B cell (primary cell): ENCODE measurements at regions not wholly inside any gene's neighbourhood (a gene's known extent, or its start where the extent isn't known, plus 50 kb on each side); places are given as distances from the start of the nearest gene placed in this dataset.

Experiments used
- ATAC-seq: fragments of 200-7000 bp; cut with Tn5 transposase; one replicate; pipeline ENCODE4 v1.10.0; 2021; ENCODE audit warnings: low read depth, mild to moderate bottlenecking, moderate number of reproducible peaks, moderate library complexity
- CTCF ChIA-PET: fragments of 350-600 bp; sonication (Branson Sonifier 250); formaldehyde crosslinking; loops from one replicate; lab custom pipeline; 2021; ENCODE audit warnings: antibody characterized with exemption, inconsistent platforms; lab: Charles Lee
- POLR2A ChIA-PET: fragments of 350-600 bp; sonication (Branson Sonifier 250); formaldehyde crosslinking; loops from one replicate; lab custom pipeline; 2021; ENCODE audit warnings: antibody characterized with exemption; lab: Charles Lee
- DNase-seq: peaks from one replicate; pipeline ENCODE4 v3.0.0; 2013
- H2AFZ ChIP-seq: 2 replicates; pipeline ENCODE4 v1.6.1; 2012; ENCODE audit warnings: mild to moderate bottlenecking, low read depth, low read length; ENCODE audit not compliant: insufficient read depth, poor library complexity, severe bottlenecking
- H3K27ac ChIP-seq, 2 donors: 1 replicate in 1 of 2; 2 replicates in 1 of 2; pipeline ENCODE4 v1.5.1; 2012 to 2013; ENCODE audit warnings: low read length in 2 of 2, mild to moderate bottlenecking in 2 of 2, moderate library complexity in 1 of 2
- H3K27me3 ChIP-seq, 4 experiments: fragments of 200-600 bp in 1 of 4; sonication (generic) in 1 of 4; replicated peaks in 1 of 4; 1 replicate in 2 of 4; 2 replicates in 2 of 4; pipeline versions ENCODE4 v1.6.1 to v1.7.0; 2013 to 2016; ENCODE audit warnings: low read length in 3 of 4, mild to moderate bottlenecking in 2 of 4, mixed read lengths in 1 of 4, moderate library complexity in 1 of 4; ENCODE audit not compliant: insufficient read depth in 4 of 4, control insufficient read depth in 3 of 4; ENCODE audit errors: control extremely low read depth in 1 of 4
- H3K36me3 ChIP-seq, 2 experiments: replicated peaks in 1 of 2; 1 replicate in 1 of 2; 2 replicates in 1 of 2; pipeline versions ENCODE4 v1.6.1 to v1.7.1; 2013; ENCODE audit warnings: low read length in 1 of 2; ENCODE audit not compliant: insufficient read depth in 2 of 2, control insufficient read depth in 1 of 2; ENCODE audit errors: control extremely low read depth in 1 of 2, extremely low read depth in 1 of 2
- H3K4me1 ChIP-seq, 2 donors: fragments of 200-600 bp in 1 of 2; sonication (generic) in 1 of 2; 1 replicate in 1 of 2; 2 replicates in 1 of 2; pipeline versions ENCODE4 v1.5.1 to v1.6.1; 2013 to 2017; ENCODE audit warnings: low read length in 2 of 2; ENCODE audit not compliant: control insufficient read depth in 2 of 2, insufficient read depth in 2 of 2
- H3K4me2 ChIP-seq: replicated peaks from 2 replicates; pipeline ENCODE3; 2012; ENCODE audit warnings: mild to moderate bottlenecking, low read depth, low read length; ENCODE audit not compliant: poor library complexity, severe bottlenecking
- H3K4me3 ChIP-seq, 5 experiments: fragments of 200-600 bp in 1 of 5; sonication (generic) in 1 of 5; 1 replicate in 3 of 5; 2 replicates in 2 of 5; pipeline versions ENCODE4 v1.5.1 to v1.7.0; 2011 to 2016; ENCODE audit warnings: low read length in 4 of 5, mild to moderate bottlenecking in 4 of 5, low read depth in 2 of 5, control low read depth in 1 of 5, moderate library complexity in 1 of 5; ENCODE audit not compliant: insufficient read depth in 1 of 5; ENCODE audit errors: control extremely low read depth in 1 of 5, extremely low read depth in 1 of 5
- H3K79me2 ChIP-seq: fragments of 200-600 bp; sonication (generic); one replicate; pipeline ENCODE4 v1.6.0; 2016; ENCODE audit warnings: low read length; ENCODE audit not compliant: control insufficient read depth, insufficient read depth
- H3K9ac ChIP-seq: fragments of 200-600 bp; sonication (generic); 2 replicates; pipeline ENCODE4 v1.6.1; 2017; ENCODE audit warnings: mild to moderate bottlenecking, low read length, moderate library complexity
- H3K9me3 ChIP-seq, 3 donors: one replicate each; pipeline versions ENCODE4 v1.6.1 to v1.7.1; 2013; ENCODE audit warnings: low read length in 2 of 3; ENCODE audit not compliant: control insufficient read depth in 2 of 3, insufficient read depth in 1 of 3; ENCODE audit errors: control extremely low read depth in 1 of 3
- H4K20me1 ChIP-seq: 2 replicates; pipeline ENCODE4 v1.6.0; 2012; ENCODE audit warnings: mild to moderate bottlenecking, low read length; ENCODE audit not compliant: insufficient read depth, control insufficient read depth, poor library complexity, severe bottlenecking
- H3K27ac Mint-ChIP-seq: one replicate; pipeline ENCODE4 v1.8.0; 2021; ENCODE audit warnings: mixed read lengths
- H3K27me3 Mint-ChIP-seq: one replicate; pipeline ENCODE4 v1.8.0; 2021; ENCODE audit warnings: mixed read lengths
- H3K4me1 Mint-ChIP-seq: one replicate; pipeline ENCODE4 v1.8.0; 2021; ENCODE audit warnings: mixed read lengths
- H3K4me3 Mint-ChIP-seq: one replicate; pipeline ENCODE4 v1.8.0; 2021; ENCODE audit warnings: mixed read lengths
- H3K9me3 Mint-ChIP-seq: one replicate; pipeline ENCODE4 v1.8.0; 2022; ENCODE audit warnings: mixed read lengths; ENCODE audit not compliant: insufficient read depth
- CTCF ChIP-seq: fragments of 200-600 bp; IDR thresholded peaks from one replicate; pipeline ENCODE4 v1.8.0; 2022; ENCODE audit warnings: antibody characterized with exemption, mild to moderate bottlenecking
- EZH2 ChIP-seq: IDR thresholded peaks from 2 replicates; pipeline ENCODE4 v1.6.1; 2012; ENCODE audit warnings: borderline replicate concordance, low read depth, mild to moderate bottlenecking, moderate library complexity, low read length; ENCODE audit not compliant: insufficient read depth, poor library complexity, severe bottlenecking
- WGBS: methylation state at CpG from one replicate; pipeline ENCODE4 v1.1.5; 2013; ENCODE audit warnings: missing lambda C conversion rate; ENCODE audit not compliant: insufficient coverage; 5-methylcytosine and 5-hydroxymethylcytosine counted together
- intact Hi-C: fragments of 100-400 bp; cut with micrococcal nuclease; formaldehyde crosslinking; loops from one replicate; pipeline ENCODE4 v1.10.0; 2022

DNA sequence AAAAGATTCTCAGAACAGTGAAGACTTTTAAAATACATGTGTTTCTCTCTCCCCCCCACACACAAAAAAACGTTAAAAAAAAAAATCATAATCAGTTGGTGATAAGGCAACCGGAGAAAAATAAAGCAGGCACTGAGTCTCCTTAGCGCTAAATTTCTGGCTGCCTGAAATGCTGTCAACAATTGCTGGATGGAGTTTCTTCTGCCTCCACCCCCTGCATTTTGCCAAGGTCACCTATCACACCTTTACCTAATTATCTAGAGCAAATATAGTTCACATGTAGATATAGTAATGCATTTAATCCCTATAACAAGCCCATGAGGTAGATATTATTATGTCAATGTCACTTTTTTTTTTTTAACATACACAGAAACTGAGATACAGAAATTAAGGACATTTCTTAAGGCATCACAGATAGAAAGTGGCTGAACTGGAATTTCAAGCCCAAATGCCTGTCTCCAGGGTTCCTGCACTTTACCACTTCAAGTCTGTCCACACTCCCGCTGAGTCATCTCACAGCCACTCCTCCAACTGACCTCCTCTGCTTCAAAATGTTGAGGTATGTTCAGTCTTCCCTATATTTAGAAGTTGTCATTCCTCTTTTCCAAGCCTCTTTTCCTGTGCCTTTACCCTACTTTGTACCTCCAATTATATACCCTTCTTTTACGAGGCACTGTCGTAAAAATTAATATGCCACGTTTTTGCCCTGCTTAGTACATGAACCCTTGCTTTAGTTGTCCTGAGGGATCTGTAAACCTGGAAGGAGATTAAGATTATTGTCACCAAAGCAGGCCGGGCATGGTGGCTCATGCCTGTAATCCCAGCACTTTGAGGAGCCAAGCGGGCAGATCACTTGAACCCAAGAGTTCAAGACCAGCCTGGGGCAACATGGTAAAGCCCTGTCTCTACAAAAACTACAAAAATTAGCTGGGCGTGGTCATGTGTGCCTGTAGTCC lies 72.8 kb upstream of the MPP7 start:
- Histone ChIP-seq H2AFZ (no peak overlapping the region), H3K36me3 (no peaks in the 10 kb centered on the region), H3K9ac (no peak overlapping the region), H3K79me2 (no peaks in the 10 kb centered on the region), H4K20me1 (no peaks in the 10 kb centered on the region), H3K9me3 (no peaks in the 10 kb centered on the region), H3K4me2 (no peak overlapping the region), H3K4me1 (no peaks in the 10 kb centered on the region), H3K27me3 (no peaks in the 10 kb centered on the region), H3K27ac (no peak overlapping the region), H3K4me3 (no peak overlapping the region)
- intact Hi-C loops: no loop called here
- Mint-ChIP-seq H3K4me3 (no peak overlapping the region), H3K9me3 (no peaks in the 10 kb centered on the region), H3K27me3 (no peaks in the 10 kb centered on the region), H3K27ac (no peak overlapping the region), H3K4me1 (no peaks in the 10 kb centered on the region)
- ChIA-PET CTCF (no interaction called here), POLR2A (no interaction called here)
- 100% methylated on average over 3 of the region's 10 CpGs for WGBS
- no peak for ATAC-seq
- no peak for DNase-seq
- TF ChIP-seq EZH2: no peak
- no peak for TF ChIP-seq CTCF

DNA sequence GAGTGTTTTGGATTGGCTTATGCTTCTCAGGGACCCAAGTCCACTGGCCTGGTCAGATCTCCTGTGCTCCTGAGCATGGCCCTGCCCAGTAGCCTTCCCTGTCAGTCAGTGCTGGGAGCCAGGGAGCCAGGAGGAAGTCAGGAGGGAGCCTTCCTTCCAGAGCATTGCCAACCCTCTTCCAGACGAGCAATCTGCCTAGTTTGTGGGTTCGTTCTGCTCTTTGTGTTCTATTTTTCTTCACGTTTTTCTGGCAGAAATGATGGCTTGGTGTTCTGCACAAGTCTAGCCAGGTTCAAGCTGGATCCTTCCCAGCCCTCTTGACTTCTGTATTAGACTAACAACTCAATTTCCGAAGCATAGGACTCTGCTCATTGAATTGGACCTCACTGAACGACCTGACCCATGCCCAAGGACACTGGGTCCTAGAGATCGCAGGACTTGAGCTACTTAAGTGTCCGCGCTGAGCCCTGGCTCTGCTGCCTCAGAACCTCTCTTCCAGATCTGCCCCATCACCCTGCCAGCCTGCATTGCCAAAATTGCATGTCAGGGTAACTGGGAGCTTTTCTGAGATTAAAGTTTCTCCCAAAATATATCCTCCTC lies 76.2 kb upstream of the MPP7 start:
- no peak overlapping the region for H3K4me3 Mint-ChIP-seq

More for the DNA sequence above, 76.2 kb upstream of the MPP7 start:
- no peaks in the 10 kb centered on the region for H4K20me1 ChIP-seq
- ChIA-PET POLR2A (interaction anchor here (1.3 kb wide), 1 partner anchor 76 kb away, joined by 3 read pairs; the partner anchor contains the start of gene MPP7), CTCF (interaction anchor here (0.7 to 7.7 kb wide), 10 partner anchors 12 to 933 kb away, joined by 3 to 168 read pairs (median 23); partner anchors contain the start of gene MPP7)
- peaks cover 0 to 2% (median 0%) of the 10 kb centered on the region in 4 experiments for H3K27me3 ChIP-seq
- H3K27me3 Mint-ChIP-seq: peaks cover 10% of the 10 kb centered on the region
- no peak overlapping the region for H3K27ac ChIP-seq
- no peaks in the 10 kb centered on the region for H3K9me3 ChIP-seq
- no peak for DNase-seq
- no peak overlapping the region for H2AFZ ChIP-seq
- TF ChIP-seq CTCF (no peak), EZH2 (no peak)
- no peak for ATAC-seq
- intact Hi-C loops: no loop called here
- H3K9ac ChIP-seq: no peak overlapping the region
- H3K79me2 ChIP-seq: no peaks in the 10 kb centered on the region
- no peak overlapping the region for H3K4me2 ChIP-seq
- no peak overlapping the region for H3K27ac Mint-ChIP-seq
- H3K4me1 Mint-ChIP-seq: peaks cover 3% of the 10 kb centered on the region
- no peaks in the 10 kb centered on the region for H3K36me3 ChIP-seq
- H3K9me3 Mint-ChIP-seq: no peaks in the 10 kb centered on the region
- peaks cover 0 to 5% of the 10 kb centered on the region in 2 donors for H3K4me1 ChIP-seq
- WGBS: 79% methylated on average over 8 of the region's 8 CpGs
- H3K4me3 ChIP-seq: no peak overlapping the region
